M059J (cell line): ENCODE measurements at regions not wholly inside any gene's neighbourhood (a gene's known extent, or its start where the extent isn't known, plus 50 kb on each side); places are given as distances from the start of the nearest gene placed in this dataset.

Experiments used
- DNase-seq: peaks from one replicate; pipeline ENCODE4 v3.0.0-alpha.2; 2012; ENCODE audit warnings: low read depth

GRCh38 chr11:19336331-19336730, 95.6 kb upstream of the E2F8 start:
- DNase-seq: no peak

DNA sequence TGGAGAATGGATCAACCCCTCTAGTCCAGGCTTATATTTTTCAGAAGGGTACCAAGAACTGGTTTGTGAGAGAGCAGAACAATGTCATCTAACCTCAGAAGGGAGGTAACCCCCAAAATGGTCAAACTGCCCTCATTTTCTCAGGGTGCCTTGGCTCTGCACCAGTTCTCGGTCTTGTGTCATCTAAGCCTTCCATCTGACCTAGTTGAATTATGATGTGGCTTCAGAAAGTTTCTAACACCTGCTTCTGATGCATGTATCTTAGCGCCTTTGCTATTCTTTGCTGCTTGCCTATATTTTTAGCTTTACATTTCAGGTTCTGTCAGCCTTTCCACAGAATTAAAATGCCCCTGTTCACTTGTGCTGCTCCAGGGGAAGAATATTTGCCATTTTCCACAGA, 91.7 kb upstream of the E2F8 start:
- DNase-seq: no peak

- no peak for DNase-seq
Measured at GRCh38 chr11:19330416-19330815, 89.7 kb upstream of the E2F8 start.

DNA sequence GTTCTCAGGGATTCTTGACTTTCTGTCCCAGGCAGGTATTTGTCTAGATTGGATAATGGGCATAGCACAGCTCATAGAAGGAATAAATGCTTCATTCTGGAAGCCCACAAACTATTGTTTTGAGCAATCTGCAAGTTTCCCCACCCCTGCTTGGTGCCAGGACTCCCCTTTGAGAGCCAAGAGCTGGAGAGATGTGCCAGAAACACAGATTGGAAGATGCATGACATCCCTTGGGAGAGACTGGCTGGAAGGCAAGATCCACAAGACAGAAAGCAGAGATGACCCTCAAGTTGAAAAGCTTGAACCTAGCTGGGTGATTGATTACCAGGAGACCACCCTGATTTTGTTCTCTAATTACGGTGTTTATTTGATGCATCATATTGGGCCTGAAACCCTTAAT, 89.2 kb upstream of the E2F8 start:
- no peak for DNase-seq

DNA sequence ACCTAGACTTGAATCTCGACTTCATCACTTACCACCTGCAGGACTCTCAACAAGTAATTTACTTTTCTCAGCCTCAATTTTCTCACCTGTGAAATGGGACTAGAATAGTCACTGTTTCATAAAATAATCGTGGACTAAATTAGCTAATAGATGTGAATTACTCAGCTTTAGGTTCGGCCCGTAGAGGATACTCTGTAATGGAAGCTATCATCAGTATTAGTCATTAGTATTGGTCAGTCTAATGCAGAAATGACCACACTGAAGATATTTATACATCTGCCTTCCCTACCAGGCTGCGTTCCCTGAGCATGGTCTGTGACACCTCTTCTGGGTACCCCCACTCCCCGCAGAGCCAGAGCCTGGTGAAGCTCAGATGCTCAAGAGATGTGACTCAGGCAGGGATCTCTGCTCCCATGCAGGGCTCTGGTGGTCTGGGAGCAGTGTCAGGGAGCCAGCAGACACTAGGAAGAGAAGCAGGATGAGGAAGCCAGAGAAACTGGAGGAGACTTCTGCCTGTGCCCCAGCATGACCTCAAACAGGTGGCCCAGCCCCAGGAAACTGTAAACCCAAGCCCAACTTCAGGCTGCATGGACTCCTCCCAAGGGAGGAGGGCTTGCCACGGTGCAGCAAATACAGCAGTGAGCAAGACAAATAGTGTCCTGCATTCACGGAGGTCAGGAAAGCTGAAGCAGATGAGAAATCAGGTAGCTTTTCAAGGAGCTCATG, 88.0 kb upstream of the E2F8 start:
- DNase-seq: no peak

- DNase-seq: no peak
Measured at GRCh38 chr11:19327280-19327679, 86.5 kb upstream of the E2F8 start.

- peak; percentile 23 for DNase-seq
Measured at GRCh38 chr11:19326499-19326898, 85.8 kb upstream of the E2F8 start.

GRCh38 chr11:19323502-19323901, 82.8 kb upstream of the E2F8 start:
- DNase-seq: peak; percentile 8

DNA sequence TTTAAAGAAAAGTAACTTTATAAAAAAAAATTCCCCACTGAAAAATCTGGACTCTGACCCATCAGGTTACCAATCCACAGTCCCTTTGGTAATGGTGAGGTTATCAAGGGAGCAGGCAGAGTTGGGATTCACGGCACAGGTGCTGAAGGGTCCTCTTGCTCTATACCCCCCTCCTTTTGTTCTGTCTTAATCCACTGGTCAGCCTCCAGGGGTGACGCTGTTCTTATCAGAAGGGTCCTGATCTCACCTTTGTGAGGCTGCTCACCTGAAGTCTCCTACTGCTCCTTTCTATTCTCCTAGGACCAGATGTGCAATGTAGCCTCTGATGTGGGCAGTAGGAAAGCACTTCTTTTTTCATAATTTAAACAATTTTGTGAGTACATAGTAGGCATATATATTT, 80.6 kb upstream of the E2F8 start:
- DNase-seq: no peak

- DNase-seq: no peak
Measured at GRCh38 chr11:19320827-19321226, 80.1 kb upstream of the E2F8 start.

DNA sequence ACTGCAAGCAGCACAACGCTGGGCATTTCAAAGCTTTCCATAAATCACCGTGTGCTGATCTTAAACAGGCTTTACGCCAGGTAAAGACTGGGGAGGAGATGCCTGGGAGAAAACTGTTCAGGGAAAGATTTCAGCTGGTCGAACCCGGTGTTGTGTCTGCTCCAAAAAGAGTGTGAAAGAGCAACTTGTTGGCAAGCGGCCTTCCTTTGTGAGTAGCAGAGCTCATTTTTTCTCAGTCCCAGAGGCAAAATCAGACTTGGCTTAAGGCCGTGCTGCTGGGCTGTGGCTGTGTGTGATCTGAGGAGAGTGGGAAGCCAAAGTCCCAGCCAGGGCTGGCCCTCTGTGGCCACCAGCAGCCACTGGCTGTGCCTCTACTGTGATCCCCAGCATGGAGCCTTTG, 75.7 kb upstream of the E2F8 start:
- DNase-seq: no peak

GRCh38 chr11:19315511-19315910, 74.8 kb upstream of the E2F8 start:
- DNase-seq: no peak

- DNase-seq: no peak
Measured at GRCh38 chr11:19313140-19313539, 72.4 kb upstream of the E2F8 start.

DNA sequence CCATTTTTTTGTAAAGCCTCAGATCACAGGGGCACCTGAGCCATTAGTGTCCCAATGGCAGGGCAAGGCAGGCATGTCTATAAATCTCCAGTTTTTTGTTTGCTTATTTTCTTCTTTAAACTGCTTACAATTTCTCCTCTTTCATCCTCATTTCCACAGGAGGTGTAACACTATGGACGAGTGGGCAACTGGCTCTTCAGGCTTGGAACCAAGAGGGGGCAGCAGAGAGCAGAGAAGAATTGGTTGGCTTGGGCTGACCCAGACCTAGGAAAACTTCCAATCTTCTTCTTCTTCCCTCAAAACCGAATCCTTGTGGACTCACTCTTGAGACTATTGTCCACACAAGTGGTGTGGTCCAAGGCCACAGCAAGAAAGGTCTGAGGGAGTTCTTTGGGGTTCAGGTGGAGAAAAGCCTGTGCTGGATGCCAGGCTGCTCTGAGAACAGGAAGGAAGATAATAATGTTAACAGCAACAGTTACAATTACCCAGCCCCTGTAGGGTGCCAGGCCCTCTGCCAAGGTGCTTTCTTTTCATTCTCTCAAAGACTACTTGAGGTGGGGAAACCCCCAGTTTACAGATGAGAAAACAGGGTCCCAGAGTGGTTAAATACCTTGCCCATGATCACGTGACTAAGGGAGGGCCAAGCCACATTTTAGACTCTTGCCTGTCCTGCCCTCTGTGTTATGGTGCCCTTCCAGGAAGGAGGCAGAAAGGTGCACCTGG, 70.7 kb upstream of the E2F8 start:
- DNase-seq: peak; percentile 55

DNA sequence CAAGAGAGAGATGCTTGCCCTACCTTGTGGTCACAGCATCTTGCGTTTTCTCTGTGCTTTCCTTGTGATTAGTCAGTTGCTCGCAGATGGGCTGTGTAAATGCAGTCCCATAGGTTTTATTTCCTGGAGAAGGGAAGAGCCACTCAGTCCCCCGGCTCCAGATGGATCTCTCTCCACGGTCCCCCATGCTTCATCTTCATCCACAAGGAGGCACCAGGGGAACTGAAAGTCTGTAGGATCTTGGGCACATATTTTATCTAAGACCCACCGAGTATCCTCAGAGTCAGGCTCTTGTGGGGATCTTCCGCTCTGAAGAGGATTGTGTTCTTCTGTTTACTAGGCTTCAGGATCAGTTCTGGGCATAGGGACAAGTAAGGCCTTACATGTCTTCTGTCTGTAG, 66.8 kb upstream of the E2F8 start:
- DNase-seq: no peak

DNA sequence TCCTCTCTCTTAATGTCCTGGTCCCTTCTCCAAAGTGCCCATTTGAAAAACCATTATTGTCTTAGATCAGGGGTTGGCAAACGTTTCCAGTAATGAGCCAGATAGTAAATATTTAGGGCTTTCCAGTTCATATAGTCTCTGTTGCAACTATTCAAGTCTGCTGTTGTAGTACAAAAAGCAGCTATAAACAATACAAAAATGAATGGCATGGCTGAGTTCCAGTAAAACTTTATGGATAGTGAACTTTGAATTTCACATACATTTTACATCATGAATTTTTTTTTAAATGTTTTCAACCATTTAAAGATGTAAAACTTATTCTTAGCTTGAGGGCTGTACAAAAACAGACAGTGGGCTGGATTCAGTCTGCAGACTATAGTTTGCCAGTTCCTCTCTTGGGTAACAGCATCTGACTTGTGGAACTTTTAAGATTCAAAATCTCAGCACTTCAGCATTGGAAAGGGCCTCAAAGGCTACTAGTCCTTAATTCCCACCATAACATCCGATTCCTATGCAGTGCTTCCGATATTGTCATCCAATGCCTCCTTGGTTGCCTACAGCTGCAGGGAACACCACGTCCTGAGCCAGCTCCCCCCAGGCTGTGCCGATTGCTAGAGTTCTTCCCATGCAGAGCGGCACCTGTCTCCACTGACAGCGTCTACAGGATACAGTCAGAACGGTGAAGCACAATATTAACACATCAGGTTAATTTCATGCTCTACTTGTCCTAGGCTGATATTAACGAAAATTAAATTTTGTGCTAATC, 65.6 kb upstream of the E2F8 start:
- no peak for DNase-seq

GRCh38 chr11:19301361-19301760, 60.6 kb upstream of the E2F8 start:
- no peak for DNase-seq

DNA sequence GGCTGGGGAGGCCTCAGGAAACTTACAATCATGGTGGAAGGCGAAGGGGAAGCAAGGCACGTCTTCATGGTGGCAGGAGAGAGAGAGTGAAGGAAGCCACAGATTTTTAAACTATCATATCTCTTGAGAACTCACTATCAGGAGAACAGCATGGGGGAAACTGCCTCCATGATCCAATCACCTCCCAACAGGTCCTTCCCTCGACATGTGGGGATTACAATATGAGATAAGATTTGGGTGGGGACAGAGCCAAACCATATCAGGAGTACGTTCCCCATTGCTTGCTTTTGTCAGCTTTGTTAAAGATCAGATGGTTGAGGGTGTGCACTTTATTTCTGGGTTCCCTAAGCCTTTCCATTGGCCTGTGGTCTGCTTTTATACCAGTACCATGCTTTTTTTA, 53.7 kb upstream of the E2F8 start:
- no peak for DNase-seq

- no peak for DNase-seq
Measured at GRCh38 chr11:19291064-19291463, 50.3 kb upstream of the E2F8 start.
